NCI-H146 (cell line): ENCODE measurements at regions not wholly inside any gene's neighbourhood (a gene's known extent, or its start where the extent isn't known, plus 50 kb on each side); places are given as distances from the start of the nearest gene placed in this dataset.

Experiments
- DNase-seq: peaks from one replicate; lab custom pipeline; 2025; lab: John Stamatoyannopoulos, UW

DNA sequence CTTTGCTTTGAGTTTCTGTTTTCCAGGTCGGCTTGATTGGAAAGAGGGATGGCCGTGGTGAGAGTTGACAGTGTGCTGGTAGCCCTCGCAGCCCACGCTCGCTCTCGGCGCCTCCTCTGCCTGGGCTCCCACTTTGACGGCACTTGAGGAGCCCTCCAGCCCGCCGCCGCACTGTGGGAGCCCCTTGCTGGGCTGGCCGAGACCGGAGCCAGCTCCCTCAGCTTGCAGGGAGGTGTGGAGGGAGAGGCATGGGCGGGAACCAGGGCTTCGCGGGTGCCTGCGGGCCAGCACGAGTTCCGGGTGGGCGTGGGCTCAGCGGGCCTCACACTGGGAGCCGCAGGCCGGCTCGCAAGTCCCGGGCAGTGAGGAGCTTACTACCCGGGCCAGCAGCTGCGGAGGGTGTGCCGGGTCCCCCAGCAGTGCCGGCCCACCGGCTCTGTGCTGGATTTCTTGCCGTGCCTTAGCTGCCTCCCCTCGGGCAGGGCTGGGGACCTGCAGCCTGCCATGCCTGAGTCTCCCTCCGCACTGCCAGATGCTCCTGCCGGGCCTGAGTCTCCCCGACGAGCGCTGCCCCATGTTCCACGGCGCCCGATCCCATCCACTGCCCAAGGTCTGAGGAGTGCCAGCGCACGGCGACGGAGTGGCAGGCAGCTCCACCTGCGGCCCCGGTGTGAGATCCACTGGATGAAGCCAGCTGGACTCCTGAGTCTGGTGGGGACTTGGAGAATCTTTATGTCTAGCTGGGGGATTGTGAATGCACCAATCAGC, 166.4 kb upstream of the FAT1 start:
- DNase-seq = no peak

DNA sequence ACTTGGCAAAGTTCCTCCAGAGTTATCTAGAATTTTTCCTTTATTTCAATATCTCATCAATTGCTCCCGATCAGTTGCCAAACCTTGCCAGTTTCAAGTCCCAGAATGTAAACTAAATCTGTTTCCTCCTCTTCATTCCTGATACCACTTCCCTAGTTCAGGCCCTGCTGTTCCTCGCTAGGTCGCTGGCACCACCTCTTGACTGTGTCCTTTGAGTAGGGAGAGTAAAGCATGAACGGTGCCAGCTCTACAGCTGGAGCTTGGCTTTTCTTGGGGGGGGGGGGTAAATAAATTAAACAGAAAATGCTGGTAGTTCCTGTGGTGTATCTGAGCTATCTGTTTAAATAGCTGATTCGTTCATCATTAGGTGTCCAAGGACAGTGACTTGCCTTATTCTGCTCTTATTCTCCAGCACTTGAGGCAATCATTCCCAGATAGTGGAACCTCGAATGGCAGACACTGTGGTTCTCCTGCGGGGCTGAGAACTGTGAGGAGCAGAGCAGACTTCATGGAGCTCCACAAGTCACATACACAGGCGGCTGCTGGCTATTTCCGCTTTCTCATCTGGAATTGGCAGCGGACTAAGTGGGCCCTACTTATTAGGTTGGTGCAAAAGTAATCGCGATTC, 168.3 kb upstream of the FAT1 start:
- DNase-seq = no peak

DNA sequence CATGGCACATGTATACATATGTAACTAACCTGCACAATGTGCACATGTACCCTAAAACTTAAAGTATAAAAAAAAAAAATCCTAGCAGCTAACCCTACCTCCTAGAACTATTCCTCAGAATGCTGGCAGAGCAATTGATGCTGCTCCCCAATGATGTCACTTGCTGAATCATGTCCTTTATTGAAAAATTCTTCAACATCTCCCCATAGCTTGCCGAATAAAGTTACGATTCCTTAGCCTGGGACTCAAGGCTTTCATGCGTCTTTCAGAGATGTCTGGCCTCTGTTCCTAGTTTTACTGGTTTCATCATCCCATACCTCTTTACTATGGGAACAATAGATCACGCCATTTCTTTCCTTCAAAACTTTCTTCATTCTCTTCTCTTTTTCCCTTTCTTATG, 174.7 kb upstream of the FAT1 start:
- no peak for DNase-seq

DNA sequence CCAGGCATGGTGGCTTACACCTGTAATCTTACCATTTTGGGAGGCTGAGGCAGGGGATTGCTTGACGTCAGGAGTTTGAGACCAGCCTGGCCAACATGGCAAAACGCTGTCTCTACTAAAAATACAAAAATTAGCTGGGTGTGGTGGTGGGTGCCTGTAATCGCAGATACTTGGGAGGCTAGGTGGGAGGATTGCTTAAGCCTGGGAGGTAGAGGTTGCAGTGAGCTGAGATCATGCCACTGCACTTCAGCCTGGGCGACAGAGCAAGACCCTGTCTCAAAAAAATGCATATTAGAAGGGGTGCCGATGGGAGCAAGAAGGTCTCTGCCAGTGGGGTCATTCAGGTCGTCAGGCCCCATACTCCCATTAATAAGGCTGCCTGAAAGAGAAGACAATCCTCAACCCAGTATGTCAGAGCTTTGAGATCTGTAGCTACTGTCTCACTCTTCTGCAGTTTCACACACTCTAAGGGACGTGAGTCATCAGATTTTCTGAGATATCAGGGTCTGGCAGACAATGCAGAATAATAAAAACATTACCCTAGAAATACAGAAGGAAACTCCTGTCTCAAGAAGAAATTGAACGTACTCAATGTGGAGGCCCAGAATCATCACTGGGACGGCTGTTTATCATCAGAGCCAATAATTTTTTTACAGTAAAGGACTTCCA, 176.7 kb upstream of the FAT1 start:
- DNase-seq = no peak

- DNase-seq = no peak
Measured at GRCh38 chr4:186900984-186901383, 177.3 kb upstream of the FAT1 start.

- DNase-seq = no peak
Measured at GRCh38 chr4:186901850-186902249, 178.2 kb upstream of the FAT1 start.

- DNase-seq = no peak
Measured at GRCh38 chr4:186902361-186902760, 178.7 kb upstream of the FAT1 start.

GRCh38 chr4:186904101-186904500, 180.4 kb upstream of the FAT1 start:
- DNase-seq = no peak

DNA sequence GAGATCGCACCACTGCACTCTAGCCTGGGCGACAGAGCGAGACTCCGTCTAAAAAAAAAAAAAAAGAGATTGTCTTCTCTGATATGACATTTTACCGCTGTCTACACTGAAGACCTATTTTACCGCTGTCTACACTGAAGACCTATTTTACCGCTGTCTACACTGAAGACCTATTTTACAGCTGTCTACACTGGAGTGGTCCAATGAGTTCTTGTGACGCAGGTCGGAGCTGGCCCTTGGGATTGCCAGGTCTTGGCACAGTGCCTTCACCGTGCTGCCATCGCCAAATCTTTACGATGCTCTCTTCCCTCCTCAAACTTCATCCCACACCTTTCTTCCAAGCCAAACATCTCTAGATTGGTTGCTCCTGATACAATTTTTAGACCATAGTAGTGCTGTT, 183.1 kb upstream of the FAT1 start:
- no peak for DNase-seq

DNA sequence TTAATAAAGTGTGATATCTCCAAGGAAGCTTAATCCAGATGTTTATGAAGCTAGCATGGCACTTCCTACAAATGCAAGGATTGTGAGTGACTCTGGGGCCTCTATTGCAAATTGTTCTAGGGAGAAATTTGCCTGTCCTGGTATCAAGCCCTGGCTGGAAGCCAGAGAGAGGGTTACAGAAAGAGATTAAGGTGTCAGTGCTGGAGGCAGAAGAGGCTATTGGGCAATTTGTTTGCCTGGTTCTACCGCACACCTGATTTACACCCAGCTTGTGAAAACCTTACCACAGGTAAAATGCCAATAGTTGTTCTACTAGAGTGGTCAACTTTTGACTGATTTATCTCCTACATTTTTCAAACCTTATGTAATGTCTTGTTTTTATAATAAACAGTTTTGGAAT, 186.7 kb upstream of the FAT1 start:
- no peak for DNase-seq

DNA sequence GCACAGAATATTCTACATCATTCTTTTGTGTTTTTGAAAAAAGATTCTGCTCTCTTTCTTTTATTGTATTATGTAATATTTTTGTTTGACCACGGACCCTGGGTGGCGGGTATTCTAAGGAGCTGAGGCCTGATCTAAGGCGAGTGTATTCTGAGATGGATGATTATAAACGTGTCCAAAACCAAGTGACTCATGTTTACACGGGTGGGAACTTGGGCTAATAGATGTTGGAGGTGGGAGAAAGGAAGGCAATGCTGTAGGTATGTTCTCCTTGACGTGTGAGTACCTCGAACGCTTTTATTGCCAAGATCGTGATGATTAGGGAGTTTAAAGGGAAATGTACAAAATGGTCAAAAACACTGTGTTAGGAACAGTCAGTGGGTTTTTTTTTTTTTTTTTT, 188.9 kb upstream of the FAT1 start:
- DNase-seq = no peak

DNA sequence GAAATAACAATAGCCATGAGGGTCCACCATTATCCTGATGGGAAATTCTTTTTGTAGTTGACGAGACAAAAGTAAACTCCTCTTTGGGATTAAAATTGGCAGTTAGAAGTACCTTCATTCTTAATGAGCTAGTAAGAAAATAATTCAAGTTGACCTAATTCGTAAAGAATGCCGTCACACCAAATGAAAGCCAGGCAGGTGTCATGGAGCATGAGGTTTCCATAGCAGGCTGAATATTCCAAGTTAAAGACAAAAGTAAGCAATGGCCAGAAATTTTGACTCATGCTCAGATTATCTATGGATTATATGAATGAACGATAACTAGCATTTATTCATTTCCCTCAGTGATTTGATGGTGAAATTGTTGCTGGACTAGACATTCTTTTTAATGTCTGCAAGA, 192.2 kb upstream of the FAT1 start:
- no peak for DNase-seq

DNA sequence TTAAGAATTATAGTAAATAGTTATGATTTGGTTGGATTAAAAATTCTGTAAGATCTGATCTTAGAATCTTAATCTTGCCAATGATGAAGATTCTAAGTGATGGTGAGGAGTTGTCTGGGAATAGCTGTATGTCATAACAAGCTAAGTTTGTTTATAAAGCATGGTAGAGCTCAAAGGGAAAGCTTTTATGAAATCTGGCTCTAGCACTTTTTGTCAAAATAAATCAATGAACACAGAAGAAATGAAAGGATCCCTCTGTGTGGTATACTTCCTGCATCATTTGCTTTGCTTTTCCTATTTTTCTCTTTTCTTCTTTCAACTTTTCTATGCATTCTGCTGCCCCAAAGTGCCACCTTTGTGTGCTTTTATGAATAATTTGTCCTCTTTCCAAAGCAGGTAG, 193.5 kb upstream of the FAT1 start:
- no peak for DNase-seq

GRCh38 chr4:186918466-186918865, 194.8 kb upstream of the FAT1 start:
- DNase-seq = no peak

- no peak for DNase-seq
Measured at GRCh38 chr4:186919340-186919739, 195.7 kb upstream of the FAT1 start.

DNA sequence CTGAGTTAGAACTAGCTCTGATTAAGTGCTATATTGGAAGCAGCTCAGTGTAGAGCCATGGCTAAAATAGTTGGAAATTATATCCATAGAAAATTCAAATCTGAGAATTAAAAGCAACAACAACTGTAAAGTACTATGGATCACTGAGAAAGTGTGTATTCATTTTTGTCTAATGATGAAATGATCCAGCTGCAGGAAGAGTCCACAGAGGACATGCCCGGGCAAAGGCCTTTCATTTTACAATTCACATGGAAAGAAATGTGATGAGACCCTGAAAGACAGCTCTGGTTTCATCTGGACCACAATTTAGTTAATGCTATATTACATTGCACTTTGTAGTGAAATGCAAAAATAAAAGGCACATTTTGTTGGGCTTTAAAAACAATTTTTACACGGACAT, 196.8 kb upstream of the FAT1 start:
- DNase-seq = no peak

- no peak for DNase-seq
Measured at GRCh38 chr4:186920992-186921391, 197.3 kb upstream of the FAT1 start.

DNA sequence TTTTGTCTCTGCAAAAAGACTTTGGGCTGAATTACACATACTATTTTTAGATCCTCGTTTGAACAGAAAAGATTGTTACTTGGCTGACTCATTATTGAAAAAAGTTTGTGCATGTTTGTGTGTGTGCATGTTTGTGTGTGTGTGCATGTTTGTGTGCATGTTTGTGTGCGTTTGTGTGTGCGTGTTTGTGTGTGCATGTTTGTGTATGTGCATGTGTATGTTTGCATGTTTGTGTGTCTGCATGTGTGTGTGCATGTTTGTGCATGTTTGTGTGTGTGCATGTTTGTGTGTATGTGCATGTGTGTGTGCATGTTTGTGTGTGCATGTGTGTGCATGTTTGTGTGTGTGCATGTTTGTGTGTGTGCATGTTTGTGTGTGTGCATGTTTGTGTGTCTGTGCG, 201.1 kb upstream of the FAT1 start:
- no peak for DNase-seq

- DNase-seq = no peak
Measured at GRCh38 chr4:186927624-186928023, 204.0 kb upstream of the FAT1 start.

DNA sequence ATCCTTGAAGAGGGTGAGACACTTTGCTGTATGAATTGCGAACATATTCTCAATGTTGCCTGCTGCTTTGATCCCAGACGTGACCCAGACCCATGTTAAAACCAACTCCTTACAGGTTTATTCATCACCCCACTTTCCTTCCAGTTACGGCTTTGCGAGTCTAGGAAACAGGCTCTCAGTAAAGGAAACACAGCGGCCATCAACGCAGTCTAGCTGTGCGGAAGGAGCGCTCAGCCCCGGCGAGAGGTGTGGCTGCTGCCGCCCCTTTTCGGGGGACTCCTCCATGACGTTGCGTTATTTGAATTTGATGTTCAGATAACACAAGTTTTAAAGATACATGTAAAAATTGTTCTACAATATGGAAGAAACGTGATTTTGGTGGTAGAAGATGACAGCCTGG, 206.4 kb upstream of the FAT1 start:
- DNase-seq = no peak

DNA sequence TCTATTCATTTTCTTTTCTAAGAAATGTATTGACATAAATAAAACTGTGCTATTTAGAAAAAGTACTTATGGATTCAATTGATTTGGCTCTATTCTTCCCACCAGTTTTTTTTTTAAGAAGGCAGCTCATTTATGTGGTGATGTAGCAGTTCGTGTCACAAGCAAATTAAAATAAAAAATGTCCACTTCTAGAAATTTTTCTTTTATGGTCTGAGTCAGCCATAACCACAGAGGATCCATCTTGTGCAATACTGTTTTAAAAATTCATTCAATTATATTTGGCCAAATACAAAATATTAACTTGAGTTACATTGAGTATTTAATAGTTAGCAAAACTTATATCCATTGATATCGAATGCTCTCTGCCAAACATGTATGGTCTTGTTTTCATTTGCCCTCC, 207.9 kb upstream of the FAT1 start:
- no peak for DNase-seq

GRCh38 chr4:186932196-186932595, 208.5 kb upstream of the FAT1 start:
- DNase-seq = no peak

- no peak for DNase-seq
Measured at GRCh38 chr4:186932631-186933187, 209.1 kb upstream of the FAT1 start.
